HEK293 (cell line): ENCODE measurements at regions not wholly inside any gene's neighbourhood (a gene's known extent, or its start where the extent isn't known, plus 50 kb on each side); places are given as distances from the start of the nearest gene placed in this dataset.

ENCODE experiments used
- CTCF ChIA-PET: fragments of 350-600 bp; formaldehyde crosslinking; extraction: SDS; loops from one replicate; lab custom pipeline; 2021; ENCODE audit warnings: antibody characterized with exemption; lab: Yijun Ruan, JAX
- POLR2A ChIA-PET: fragments of 300-600 bp; formaldehyde crosslinking; extraction: SDS; loops from one replicate; lab custom pipeline; 2020; ENCODE audit warnings: antibody characterized with exemption, inconsistent platforms; lab: Yijun Ruan, JAX
- H3K27ac ChIP-seq: fragments of 200-500 bp; sonication (Bioruptor generic); 2 replicates; pipeline ENCODE4 v1.5.1; 2014; ENCODE audit warnings: low read depth, low read length, control low read depth, inconsistent platforms; ENCODE audit errors: extremely low read depth
- H3K36me3 ChIP-seq, 2 experiments: fragments of 200-500 bp in 1 of 2; sonication (Bioruptor generic) in 1 of 2; 1 replicate in 1 of 2; 2 replicates in 1 of 2; pipeline ENCODE4 v1.5.1; 2014 to 2017; ENCODE audit warnings: inconsistent platforms in 2 of 2, low read length in 2 of 2; ENCODE audit not compliant: control insufficient read depth in 2 of 2, insufficient read depth in 1 of 2
- H3K4me1 ChIP-seq: fragments of 200-500 bp; sonication (Bioruptor generic); 2 replicates; pipeline ENCODE4 v1.5.1; 2014; ENCODE audit warnings: mild to moderate bottlenecking, low read length, inconsistent platforms; ENCODE audit not compliant: control insufficient read depth, insufficient read depth
- H3K4me3 ChIP-seq: 2 replicates; pipeline ENCODE4 v1.5.1; 2011; ENCODE audit warnings: low read depth, mild to moderate bottlenecking, control low read depth, low read length, moderate library complexity
- H3K9me3 ChIP-seq: fragments of 200-500 bp; sonication (Bioruptor generic); 2 replicates; pipeline ENCODE4 v1.5.1; 2014; ENCODE audit warnings: low read depth, low read length, inconsistent platforms; ENCODE audit not compliant: control insufficient read depth, insufficient read depth
- BCL11A ChIP-seq: fragments of 450-650 bp; formaldehyde crosslinking; IDR thresholded peaks from 2 replicates; pipeline ENCODE4 v1.5.1; 2016; ENCODE audit warnings: low read depth, missing biosample characterization, missing genetic modification characterization
- CTCF ChIP-seq: fragments of 450-650 bp; formaldehyde crosslinking; IDR thresholded peaks from 2 replicates; pipeline ENCODE4 v1.5.1; 2016; ENCODE audit warnings: missing biosample characterization, missing genetic modification characterization
- FEZF1 ChIP-seq: fragments of 450-650 bp; formaldehyde crosslinking; IDR thresholded peaks from 2 replicates; pipeline ENCODE4 v1.5.1; 2016; ENCODE audit warnings: missing biosample characterization, missing genetic modification characterization
- GFI1B ChIP-seq: fragments of 450-650 bp; formaldehyde crosslinking; IDR thresholded peaks from 2 replicates; pipeline ENCODE4 v1.5.1; 2016; ENCODE audit warnings: missing biosample characterization, missing genetic modification characterization
- GLI2 ChIP-seq: fragments of 450-650 bp; formaldehyde crosslinking; IDR thresholded peaks from 2 replicates; pipeline ENCODE4; 2017; ENCODE audit warnings: missing biosample characterization, missing genetic modification characterization, low read depth, borderline replicate concordance
- OSR2 ChIP-seq: fragments of 450-650 bp; formaldehyde crosslinking; IDR thresholded peaks from 2 replicates; pipeline ENCODE4 v1.5.1; 2016; ENCODE audit warnings: missing biosample characterization, missing genetic modification characterization
- PBX3 ChIP-seq: sonication (generic); formaldehyde crosslinking; IDR thresholded peaks from 2 replicates; pipeline ENCODE4 v1.8.1; 2022; ENCODE audit warnings: mild to moderate bottlenecking, moderate library complexity, missing genetic modification reagents
- RBAK ChIP-seq: fragments of 450-650 bp; formaldehyde crosslinking; IDR thresholded peaks from 2 replicates; pipeline ENCODE4 v1.5.1; 2016; ENCODE audit warnings: missing biosample characterization, missing genetic modification characterization
- SCRT2 ChIP-seq: fragments of 450-650 bp; formaldehyde crosslinking; IDR thresholded peaks from 2 replicates; pipeline ENCODE4 v1.5.1; 2016; ENCODE audit warnings: missing biosample characterization, missing genetic modification characterization
- YY1 ChIP-seq: fragments of 450-650 bp; formaldehyde crosslinking; IDR thresholded peaks from 2 replicates; pipeline ENCODE4 v1.5.1; 2018; ENCODE audit warnings: missing biosample characterization, missing genetic modification characterization
- ZBTB48 ChIP-seq: fragments of 450-650 bp; formaldehyde crosslinking; IDR thresholded peaks from 2 replicates; pipeline ENCODE4 v1.5.1; 2016; ENCODE audit warnings: missing biosample characterization, missing genetic modification characterization
- ZBTB7A ChIP-seq: fragments of 450-650 bp; formaldehyde crosslinking; IDR thresholded peaks from 2 replicates; pipeline ENCODE4 v1.5.1; 2016; ENCODE audit warnings: low read depth, missing biosample characterization, missing genetic modification characterization
- ZNF10 ChIP-seq: fragments of 450-650 bp; formaldehyde crosslinking; IDR thresholded peaks from 2 replicates; pipeline ENCODE4 v1.5.1; 2017; ENCODE audit warnings: missing biosample characterization, missing genetic modification characterization
- ZNF112 ChIP-seq: fragments of 450-650 bp; formaldehyde crosslinking; IDR thresholded peaks from 2 replicates; pipeline ENCODE4 v1.5.0; 2017; ENCODE audit warnings: missing biosample characterization, missing genetic modification characterization
- ZNF175 ChIP-seq: fragments of 450-650 bp; formaldehyde crosslinking; IDR thresholded peaks from 2 replicates; pipeline ENCODE4 v1.5.1; 2016; ENCODE audit warnings: missing biosample characterization, missing genetic modification characterization
- ZNF202 ChIP-seq: fragments of 450-650 bp; formaldehyde crosslinking; IDR thresholded peaks from 2 replicates; pipeline ENCODE4 v1.5.1; 2016; ENCODE audit warnings: missing biosample characterization, missing genetic modification characterization, borderline replicate concordance
- ZNF223 ChIP-seq: fragments of 450-650 bp; formaldehyde crosslinking; IDR thresholded peaks from 2 replicates; pipeline ENCODE4 v1.5.1; 2016; ENCODE audit warnings: missing biosample characterization, missing genetic modification characterization
- ZNF350 ChIP-seq: fragments of 450-650 bp; formaldehyde crosslinking; IDR thresholded peaks from 2 replicates; pipeline ENCODE4 v1.5.0; 2017; ENCODE audit warnings: missing biosample characterization, mild to moderate bottlenecking, missing genetic modification characterization
- ZNF366 ChIP-seq: fragments of 450-650 bp; formaldehyde crosslinking; conservative IDR thresholded peaks from 2 replicates; pipeline ENCODE4 v1.5.1; 2016; ENCODE audit warnings: missing biosample characterization, missing genetic modification characterization
- ZNF37A ChIP-seq: fragments of 450-650 bp; IDR thresholded peaks from 2 replicates; pipeline ENCODE4 v1.5.1; 2018; ENCODE audit warnings: missing biosample characterization, missing genetic modification characterization
- ZNF391 ChIP-seq: fragments of 450-650 bp; formaldehyde crosslinking; IDR thresholded peaks from 2 replicates; pipeline ENCODE4 v1.5.1; 2016; ENCODE audit warnings: low read depth, missing biosample characterization, missing genetic modification characterization, borderline replicate concordance
- ZNF433 ChIP-seq: fragments of 450-650 bp; formaldehyde crosslinking; IDR thresholded peaks from 2 replicates; pipeline ENCODE4 v1.5.1; 2016; ENCODE audit warnings: missing biosample characterization, missing genetic modification characterization, low read depth
- ZNF510 ChIP-seq: fragments of 450-650 bp; formaldehyde crosslinking; IDR thresholded peaks from 2 replicates; pipeline ENCODE4 v1.5.1; 2018; ENCODE audit warnings: mild to moderate bottlenecking, missing genetic modification characterization, missing biosample characterization; ENCODE audit not compliant: insufficient replicate concordance
- ZNF548 ChIP-seq: fragments of 450-650 bp; formaldehyde crosslinking; IDR thresholded peaks from 2 replicates; pipeline ENCODE4 v1.5.1; 2016; ENCODE audit warnings: missing biosample characterization, missing genetic modification characterization
- ZNF549 ChIP-seq: fragments of 450-650 bp; IDR thresholded peaks from 2 replicates; pipeline ENCODE4 v1.5.1; 2018; ENCODE audit warnings: missing biosample characterization, missing genetic modification characterization, mild to moderate bottlenecking, inconsistent platforms, moderate library complexity
- ZNF629 ChIP-seq: fragments of 450-650 bp; formaldehyde crosslinking; IDR thresholded peaks from 2 replicates; pipeline ENCODE4 v1.5.1; 2017; ENCODE audit warnings: missing biosample characterization, missing genetic modification characterization
- ZSCAN16 ChIP-seq: fragments of 450-650 bp; formaldehyde crosslinking; IDR thresholded peaks from 2 replicates; pipeline ENCODE4 v1.5.1; 2016; ENCODE audit warnings: missing biosample characterization, missing genetic modification characterization
- TF ChIP-seq, protein P1 (sequence below): fragments of 450-650 bp; formaldehyde crosslinking; IDR thresholded peaks from 2 replicates; pipeline ENCODE4 v1.5.1; 2016; ENCODE audit warnings: missing biosample characterization, missing genetic modification characterization
- TF ChIP-seq, protein P2 (sequence below): fragments of 450-650 bp; formaldehyde crosslinking; IDR thresholded peaks from 2 replicates; pipeline ENCODE4 v1.5.1; 2017; ENCODE audit warnings: missing biosample characterization, missing genetic modification characterization
- TF ChIP-seq, protein P3 (sequence below): fragments of 450-650 bp; formaldehyde crosslinking; IDR thresholded peaks from 2 replicates; pipeline ENCODE4 v1.5.1; 2016; ENCODE audit warnings: missing biosample characterization, missing genetic modification characterization

- Histone ChIP-seq H3K27ac (no peak overlapping the region), H3K36me3 (peaks cover 0 to 9% of the 10 kb centered on the region in 2 experiments; a peak in 1 of 3 replicates), H3K4me3 (no peak overlapping the region), H3K4me1 (no peaks in the 10 kb centered on the region), H3K9me3 (no peaks in the 10 kb centered on the region)
- TF ChIP-seq ZNF510 (tag by site-specific recombination), result no peak
- no peak for TF ChIP-seq CTCF (tag by site-specific recombination)
- TF ChIP-seq ZNF112 (tag by site-specific recombination), result no peak
- no peak for TF ChIP-seq ZBTB48 (tag by site-specific recombination)
- TF ChIP-seq FEZF1 (tag by site-specific recombination), result no peak
- no peak for TF ChIP-seq ZNF548
- TF ChIP-seq ZNF202 (tag by site-specific recombination), result no peak
- no peak for TF ChIP-seq SCRT2 (tag by site-specific recombination)
- TF ChIP-seq ZNF629 (tag by site-specific recombination), result no peak
- TF ChIP-seq ZNF350, result no peak
- no peak for TF ChIP-seq BCL11A
- TF ChIP-seq ZNF10 (tag by site-specific recombination), result no peak
- TF ChIP-seq YY1 (tag by site-specific recombination), result no peak
- TF ChIP-seq, protein P1, sequence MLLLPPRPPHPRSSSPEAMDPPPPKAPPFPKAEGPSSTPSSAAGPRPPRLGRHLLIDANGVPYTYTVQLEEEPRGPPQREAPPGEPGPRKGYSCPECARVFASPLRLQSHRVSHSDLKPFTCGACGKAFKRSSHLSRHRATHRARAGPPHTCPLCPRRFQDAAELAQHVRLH (tag by site-specific recombination), result no peak
- CTCF ChIA-PET, result interaction anchor here (0.6 to 1.0 kb wide), 3 partner anchors 13 to 288 kb away, joined by 3 to 4 read pairs (median 4); no protein-coding TSS in a partner anchor
- POLR2A ChIA-PET, result no interaction called here
These were observed 79.9 kb downstream of the CYB561 start for GRCh38 chr17:63366241-63366566.

DNA sequence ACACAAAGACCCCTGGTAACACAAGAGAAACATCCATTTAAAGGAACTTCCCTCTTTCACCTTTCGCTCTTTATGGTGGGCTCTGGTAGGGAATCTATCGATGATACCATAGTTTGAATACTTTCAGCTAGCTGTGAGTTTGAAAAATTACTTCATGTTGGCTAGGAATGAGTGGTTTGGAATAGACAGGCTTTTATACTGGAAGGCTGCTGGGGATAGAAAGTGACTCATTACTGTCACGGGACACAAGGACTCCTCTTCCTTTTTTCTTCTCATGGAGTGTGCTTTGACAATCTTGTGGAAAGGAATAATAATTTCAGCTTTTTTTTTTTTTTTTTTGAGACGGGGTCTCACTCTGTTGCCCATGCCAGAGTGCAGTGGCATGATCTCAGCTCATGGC, 76.9 kb downstream of the CYB561 start:
- no peak overlapping the region for H3K4me3 ChIP-seq
- no peak overlapping the region for H3K27ac ChIP-seq
- TF ChIP-seq OSR2 (tag by site-specific recombination), result no peak
- no peak for TF ChIP-seq ZNF223 (tag by site-specific recombination)
- TF ChIP-seq ZSCAN16 (tag by site-specific recombination), result no peak
- TF ChIP-seq ZBTB7A (tag by site-specific recombination), result no peak
- TF ChIP-seq, protein P2, sequence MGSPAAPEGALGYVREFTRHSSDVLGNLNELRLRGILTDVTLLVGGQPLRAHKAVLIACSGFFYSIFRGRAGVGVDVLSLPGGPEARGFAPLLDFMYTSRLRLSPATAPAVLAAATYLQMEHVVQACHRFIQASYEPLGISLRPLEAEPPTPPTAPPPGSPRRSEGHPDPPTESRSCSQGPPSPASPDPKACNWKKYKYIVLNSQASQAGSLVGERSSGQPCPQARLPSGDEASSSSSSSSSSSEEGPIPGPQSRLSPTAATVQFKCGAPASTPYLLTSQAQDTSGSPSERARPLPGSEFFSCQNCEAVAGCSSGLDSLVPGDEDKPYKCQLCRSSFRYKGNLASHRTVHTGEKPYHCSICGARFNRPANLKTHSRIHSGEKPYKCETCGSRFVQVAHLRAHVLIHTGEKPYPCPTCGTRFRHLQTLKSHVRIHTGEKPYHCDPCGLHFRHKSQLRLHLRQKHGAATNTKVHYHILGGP, result no peak
- no peak for TF ChIP-seq ZNF37A (tag by site-specific recombination)
- TF ChIP-seq GFI1B (tag by site-specific recombination), result no peak
- H3K4me1 ChIP-seq, result no peaks in the 10 kb centered on the region; the same call in 1 of the 2 replicates
- ChIA-PET CTCF (interaction anchor here (0.8 kb wide), 1 partner anchor 37 kb away, joined by 3 read pairs; no protein-coding TSS in a partner anchor), POLR2A (interaction anchor here (0.5 kb wide), 1 partner anchor 361 kb away, joined by 6 read pairs; no protein-coding TSS in a partner anchor)
- H3K36me3 ChIP-seq, result no peaks in the 10 kb centered on the region
- no peaks in the 10 kb centered on the region for H3K9me3 ChIP-seq

GRCh38 chr17:63370696-63371095, 75.4 kb downstream of the CYB561 start:
- Histone ChIP-seq H3K4me3 (no peak overlapping the region), H3K9me3 (no peaks in the 10 kb centered on the region), H3K27ac (no peak overlapping the region), H3K36me3 (no peaks in the 10 kb centered on the region), H3K4me1 (no peaks in the 10 kb centered on the region; the same call in 1 of the 2 replicates)
- POLR2A ChIA-PET, result no interaction called here
- CTCF ChIA-PET, result no interaction called here
- TF ChIP-seq ZNF549 (tag by site-specific recombination) (no peak), ZNF175 (tag by site-specific recombination) (no peak), ZNF366 (tag by site-specific recombination) (no peak), PBX3 (CRISPR knock-in tag) (no peak), ZNF433 (no peak), ZNF391 (tag by site-specific recombination) (no peak), RBAK (tag by site-specific recombination) (no peak), GLI2 (no peak)
- TF ChIP-seq, protein P3, sequence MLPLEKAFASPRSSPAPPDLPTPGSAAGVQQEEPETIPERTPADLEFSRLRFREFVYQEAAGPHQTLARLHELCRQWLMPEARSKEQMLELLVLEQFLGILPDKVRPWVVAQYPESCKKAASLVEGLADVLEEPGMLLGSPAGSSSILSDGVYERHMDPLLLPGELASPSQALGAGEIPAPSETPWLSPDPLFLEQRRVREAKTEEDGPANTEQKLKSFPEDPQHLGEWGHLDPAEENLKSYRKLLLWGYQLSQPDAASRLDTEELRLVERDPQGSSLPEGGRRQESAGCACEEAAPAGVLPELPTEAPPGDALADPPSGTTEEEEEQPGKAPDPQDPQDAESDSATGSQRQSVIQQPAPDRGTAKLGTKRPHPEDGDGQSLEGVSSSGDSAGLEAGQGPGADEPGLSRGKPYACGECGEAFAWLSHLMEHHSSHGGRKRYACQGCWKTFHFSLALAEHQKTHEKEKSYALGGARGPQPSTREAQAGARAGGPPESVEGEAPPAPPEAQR (tag by site-specific recombination), result no peak
